HEK293 (cell line): ENCODE measurements at regions not wholly inside any gene's neighbourhood (a gene's known extent, or its start where the extent isn't known, plus 50 kb on each side); places are given as distances from the start of the nearest gene placed in this dataset.

Experiments
- ZBTB10 ChIP-seq: fragments of 450-650 bp; formaldehyde crosslinking; IDR thresholded peaks from 2 replicates; pipeline ENCODE4 v1.5.1; 2016; ENCODE audit warnings: missing biosample characterization, missing genetic modification characterization
- ZBTB21 ChIP-seq: fragments of 450-650 bp; formaldehyde crosslinking; IDR thresholded peaks from 2 replicates; pipeline ENCODE4 v1.5.1; 2017; ENCODE audit warnings: missing biosample characterization, missing genetic modification characterization
- ZEB2 ChIP-seq: fragments of 450-650 bp; formaldehyde crosslinking; IDR thresholded peaks from 2 replicates; pipeline ENCODE4 v1.5.1; 2016; ENCODE audit warnings: missing biosample characterization, missing genetic modification characterization
- ZNF16 ChIP-seq: fragments of 450-650 bp; formaldehyde crosslinking; IDR thresholded peaks from 2 replicates; pipeline ENCODE4 v1.5.1; 2016; ENCODE audit warnings: low read depth, missing biosample characterization, missing genetic modification characterization
- ZNF2 ChIP-seq: fragments of 450-650 bp; formaldehyde crosslinking; IDR thresholded peaks from 2 replicates; pipeline ENCODE4 v1.5.1; 2016; ENCODE audit warnings: missing biosample characterization, missing genetic modification characterization
- ZNF311 ChIP-seq: fragments of 450-650 bp; formaldehyde crosslinking; IDR thresholded peaks from 2 replicates; pipeline ENCODE4 v1.5.1; 2017; ENCODE audit warnings: missing biosample characterization, missing genetic modification characterization, borderline replicate concordance
- ZNF785 ChIP-seq: fragments of 450-650 bp; formaldehyde crosslinking; IDR thresholded peaks from 2 replicates; pipeline ENCODE4 v1.5.1; 2016; ENCODE audit warnings: missing biosample characterization, missing genetic modification characterization

- no peak for TF ChIP-seq ZBTB10 (tag by site-specific recombination)
- TF ChIP-seq ZNF785 (tag by site-specific recombination) = no peak
- no peak for TF ChIP-seq ZNF311 (tag by site-specific recombination)
- no peak for TF ChIP-seq ZNF2
- no peak for TF ChIP-seq ZNF16 (tag by site-specific recombination)
- TF ChIP-seq ZEB2 (tag by site-specific recombination) = no peak
- TF ChIP-seq ZBTB21 (tag by site-specific recombination) = no peak
Observed at GRCh38 chr6:126285871-126286365, 54.0 kb upstream of the CENPW start (continued).
